Tibial nerve (tissue), 4 donors: ENCODE measurements at regions not wholly inside any gene's neighbourhood (a gene's known extent, or its start where the extent isn't known, plus 50 kb on each side); places are given as distances from the start of the nearest gene placed in this dataset.

ENCODE experiments used
- DNase-seq, 2 donors: peaks; one replicate each; pipeline ENCODE4 v3.0.0-alpha.2; 2019; ENCODE audit warnings: low spot score in 2 of 2
- H3K27ac ChIP-seq, 4 donors: fragments of 200-600 bp; sonication (generic) in 3 of 4; one replicate each; pipeline ENCODE4 v1.5.1; 2017 to 2019; ENCODE audit warnings: mild to moderate bottlenecking in 1 of 4
- H3K27me3 ChIP-seq, 2 donors: fragments of 200-600 bp; sonication (generic) in 1 of 2; one replicate each; pipeline versions ENCODE4 v1.5.1 to v1.6.0; 2017 to 2019
- H3K36me3 ChIP-seq, 3 donors: fragments of 200-600 bp; sonication (generic); one replicate each; pipeline ENCODE4 v1.5.1; 2018 to 2019
- H3K4me1 ChIP-seq, 4 donors: fragments of 200-600 bp; sonication (generic) in 3 of 4; one replicate each; pipeline ENCODE4 v1.5.1; 2017 to 2019
- H3K4me3 ChIP-seq, 4 donors: fragments of 200-600 bp; sonication (generic) in 3 of 4; one replicate each; pipeline ENCODE4 v1.5.1; 2017 to 2019; ENCODE audit warnings: mild to moderate bottlenecking in 1 of 4, moderate library complexity in 1 of 4
- H3K9me3 ChIP-seq, 4 donors: fragments of 200-600 bp; sonication (generic) in 3 of 4; one replicate each; pipeline ENCODE4 v1.5.1; 2017 to 2019
- EP300 ChIP-seq, 2 donors: sonication (generic); formaldehyde crosslinking; IDR thresholded peaks; one replicate each; pipeline ENCODE4 v1.6.1; 2017; ENCODE audit warnings: antibody characterized with exemption in 2 of 2, mild to moderate bottlenecking in 1 of 2
- POLR2A ChIP-seq, 2 donors: fragments of 450-650 bp; IDR thresholded peaks; one replicate each; pipeline ENCODE4 v1.6.1; 2017; ENCODE audit warnings: antibody characterized with exemption in 2 of 2, mild to moderate bottlenecking in 2 of 2, moderate library complexity in 2 of 2
- WGBS, 2 donors: methylation state at CpG; one replicate each; pipeline ENCODE4 v1.1.5; 2018; 5-methylcytosine and 5-hydroxymethylcytosine counted together
- TF ChIP-seq, protein P1 (sequence below), 5 experiments: fragments of 200-600 bp in 3 of 5; fragments of 450-650 bp in 2 of 5; sonication (generic) in 3 of 5; IDR thresholded peaks; one replicate each; pipeline ENCODE4 v1.5.1; 2016 to 2019; ENCODE audit warnings: antibody characterized with exemption in 5 of 5, mild to moderate bottlenecking in 3 of 5, moderate library complexity in 2 of 5

- DNase-seq: no peak
- Histone ChIP-seq H3K4me3 (no peak overlapping the region), H3K4me1 (no peaks in the 10 kb centered on the region), H3K9me3 (no peaks in the 10 kb centered on the region), H3K36me3 (no peaks in the 10 kb centered on the region), H3K27ac (no peak overlapping the region), H3K27me3 (no peaks in the 10 kb centered on the region)
- WGBS, 2 donors: 83% methylated on average over 1 of the region's 1 CpG; no CpG with 5 or more reads in 1 of the 2 donors
- TF ChIP-seq, protein P1, sequence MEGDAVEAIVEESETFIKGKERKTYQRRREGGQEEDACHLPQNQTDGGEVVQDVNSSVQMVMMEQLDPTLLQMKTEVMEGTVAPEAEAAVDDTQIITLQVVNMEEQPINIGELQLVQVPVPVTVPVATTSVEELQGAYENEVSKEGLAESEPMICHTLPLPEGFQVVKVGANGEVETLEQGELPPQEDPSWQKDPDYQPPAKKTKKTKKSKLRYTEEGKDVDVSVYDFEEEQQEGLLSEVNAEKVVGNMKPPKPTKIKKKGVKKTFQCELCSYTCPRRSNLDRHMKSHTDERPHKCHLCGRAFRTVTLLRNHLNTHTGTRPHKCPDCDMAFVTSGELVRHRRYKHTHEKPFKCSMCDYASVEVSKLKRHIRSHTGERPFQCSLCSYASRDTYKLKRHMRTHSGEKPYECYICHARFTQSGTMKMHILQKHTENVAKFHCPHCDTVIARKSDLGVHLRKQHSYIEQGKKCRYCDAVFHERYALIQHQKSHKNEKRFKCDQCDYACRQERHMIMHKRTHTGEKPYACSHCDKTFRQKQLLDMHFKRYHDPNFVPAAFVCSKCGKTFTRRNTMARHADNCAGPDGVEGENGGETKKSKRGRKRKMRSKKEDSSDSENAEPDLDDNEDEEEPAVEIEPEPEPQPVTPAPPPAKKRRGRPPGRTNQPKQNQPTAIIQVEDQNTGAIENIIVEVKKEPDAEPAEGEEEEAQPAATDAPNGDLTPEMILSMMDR (IDR thresholded peaks at IDR 0.05): no peak
- TF ChIP-seq EP300 (IDR thresholded peaks at IDR 0.05): no peak
- no peak for TF ChIP-seq POLR2A (IDR thresholded peaks at IDR 0.05)
These were observed 480.0 kb upstream of the RPS6KA3 start for GRCh38 chrX:20746690-20747089.

- no peak for DNase-seq
- H3K27me3 ChIP-seq: no peaks in the 10 kb centered on the region
- no peaks in the 10 kb centered on the region for H3K4me1 ChIP-seq
- no peak overlapping the region for H3K4me3 ChIP-seq
- H3K36me3 ChIP-seq: no peaks in the 10 kb centered on the region
- TF ChIP-seq EP300 (IDR thresholded peaks at IDR 0.05): no peak
- no peak for TF ChIP-seq POLR2A (IDR thresholded peaks at IDR 0.05)
- TF ChIP-seq, protein P1 (IDR thresholded peaks at IDR 0.05): no peak
- no peaks in the 10 kb centered on the region for H3K9me3 ChIP-seq
- WGBS, 2 donors: 38 to 45% methylated on average over 2 of the region's 2 CpGs
- H3K27ac ChIP-seq: no peak overlapping the region
These were observed 476.3 kb upstream of the RPS6KA3 start for GRCh38 chrX:20743046-20743445.

- no peak for DNase-seq
- Histone ChIP-seq H3K27me3 (no peaks in the 10 kb centered on the region), H3K4me1 (no peaks in the 10 kb centered on the region), H3K27ac (no peak overlapping the region), H3K4me3 (no peak overlapping the region), H3K36me3 (no peaks in the 10 kb centered on the region), H3K9me3 (no peaks in the 10 kb centered on the region)
- 60 to 62% methylated on average over 3 of the region's 3 CpGs for WGBS, 2 donors
- TF ChIP-seq, protein P1 (IDR thresholded peaks at IDR 0.05): no peak
These were observed 475.4 kb upstream of the RPS6KA3 start for GRCh38 chrX:20742106-20742505.

DNA sequence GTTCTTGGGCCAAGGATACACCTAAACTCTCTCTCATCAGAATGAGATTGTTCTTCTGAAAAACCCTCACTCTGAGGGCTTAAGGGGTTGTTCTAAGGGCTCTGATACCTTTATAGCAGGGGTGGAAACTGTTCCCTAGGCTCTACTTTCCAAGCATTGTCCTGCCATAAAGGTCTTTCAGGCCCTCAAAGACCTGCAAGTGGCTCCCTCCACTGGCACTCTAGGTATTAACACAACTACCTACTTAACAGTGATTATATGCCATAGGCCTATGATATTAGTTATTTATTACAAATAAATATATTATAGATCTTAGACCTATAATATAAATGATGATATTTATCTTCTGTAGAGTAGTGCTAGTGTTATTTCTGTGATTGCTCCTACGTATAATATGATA lies 473.7 kb upstream of the RPS6KA3 start:
- H3K27me3 ChIP-seq: no peaks in the 10 kb centered on the region
- no peak overlapping the region for H3K27ac ChIP-seq
- TF ChIP-seq EP300 (IDR thresholded peaks at IDR 0.05): no peak
- TF ChIP-seq POLR2A (IDR thresholded peaks at IDR 0.05): no peak
- no peaks in the 10 kb centered on the region for H3K36me3 ChIP-seq
- H3K9me3 ChIP-seq: no peaks in the 10 kb centered on the region
- H3K4me3 ChIP-seq: no peak overlapping the region
- H3K4me1 ChIP-seq: no peaks in the 10 kb centered on the region
- no peak for DNase-seq
- 76 to 100% methylated on average over 1 of the region's 1 CpG for WGBS, 2 donors

- 73 to 81% methylated on average over 3 of the region's 3 CpGs for WGBS, 2 donors
These were observed 472.5 kb upstream of the RPS6KA3 start for GRCh38 chrX:20739038-20739745.

More at GRCh38 chrX:20739038-20739745, 472.5 kb upstream of the RPS6KA3 start:
- Histone ChIP-seq H3K4me3 (no peak overlapping the region), H3K9me3 (no peaks in the 10 kb centered on the region), H3K36me3 (no peaks in the 10 kb centered on the region), H3K27ac (no peak overlapping the region), H3K27me3 (no peaks in the 10 kb centered on the region), H3K4me1 (no peaks in the 10 kb centered on the region)
- no peak for DNase-seq
- TF ChIP-seq EP300 (IDR thresholded peaks at IDR 0.05) (no peak), POLR2A (IDR thresholded peaks at IDR 0.05) (no peak)
- TF ChIP-seq, protein P1 (IDR thresholded peaks at IDR 0.05): no peak
